ENCODE measurements at regions not wholly inside any gene's neighbourhood (a gene's known extent, or its start where the extent isn't known, plus 50 kb on each side); places are given as distances from the start of the nearest gene placed in this dataset.
"Not testable (repeated sequence)": the region's sequence is repeated elsewhere in the genome, so short reads cannot be mapped to it uniquely, and the experiment has no call there.

DNA sequence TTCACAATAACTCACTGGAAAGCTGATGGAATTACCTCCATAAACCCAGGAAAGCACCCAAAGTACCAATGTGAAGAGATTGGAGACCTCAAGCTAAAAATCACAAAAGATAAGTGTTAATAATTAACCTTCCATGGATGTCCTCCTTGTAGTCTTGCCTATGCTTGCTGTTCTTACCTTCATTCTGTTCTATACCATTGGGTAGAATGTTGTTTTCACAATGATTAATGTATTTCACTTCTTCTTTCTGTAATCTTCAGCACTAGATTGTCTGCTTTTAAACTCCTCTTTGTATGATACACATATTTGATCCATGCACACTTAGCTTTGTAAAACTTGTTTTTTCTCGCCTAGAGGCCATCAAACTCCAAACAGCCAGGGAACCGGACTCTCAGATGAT lies 570.3 kb downstream of the RAPGEF2 start:
- DNase-seq: no peak

DNA sequence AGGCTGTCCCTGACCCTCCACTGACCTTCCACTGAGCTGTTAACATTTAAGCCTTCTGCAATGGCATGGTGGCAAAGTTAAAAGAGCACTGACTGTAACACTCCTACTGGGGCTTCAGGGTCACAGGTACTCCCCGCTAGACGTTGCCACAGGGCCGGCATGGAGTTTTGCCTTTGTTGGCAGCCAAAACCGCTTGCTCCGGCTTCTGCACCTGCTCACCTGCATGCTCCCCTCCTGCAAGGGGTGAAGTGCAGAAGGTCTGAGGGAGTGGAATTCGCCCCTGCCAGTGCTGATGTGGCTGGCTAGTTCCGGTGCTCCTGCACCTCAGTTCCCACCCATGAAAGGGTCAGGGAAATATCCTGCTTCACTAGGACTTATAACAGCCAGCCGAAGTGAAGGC lies 571.4 kb downstream of the RAPGEF2 start:
- no peak for DNase-seq

DNA sequence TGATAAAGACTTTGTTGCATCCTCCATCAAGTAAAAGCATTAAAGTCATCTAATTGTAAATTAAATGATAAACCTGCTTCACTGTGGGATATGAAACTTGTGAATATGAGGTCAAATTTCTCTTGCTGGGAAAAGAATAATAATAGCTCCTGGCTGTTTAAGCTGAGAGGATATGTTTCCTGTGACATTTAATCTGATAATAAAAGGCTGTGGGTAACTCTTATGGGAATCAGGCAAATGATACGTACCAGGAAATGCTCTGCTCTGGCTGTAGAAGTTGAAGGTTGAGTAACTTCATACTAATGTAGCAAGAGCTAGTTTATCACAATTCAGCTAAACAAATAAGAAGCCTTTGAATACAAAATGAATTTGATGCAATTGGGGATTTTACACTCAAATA lies 574.6 kb downstream of the RAPGEF2 start:
- no peak for DNase-seq

DNA sequence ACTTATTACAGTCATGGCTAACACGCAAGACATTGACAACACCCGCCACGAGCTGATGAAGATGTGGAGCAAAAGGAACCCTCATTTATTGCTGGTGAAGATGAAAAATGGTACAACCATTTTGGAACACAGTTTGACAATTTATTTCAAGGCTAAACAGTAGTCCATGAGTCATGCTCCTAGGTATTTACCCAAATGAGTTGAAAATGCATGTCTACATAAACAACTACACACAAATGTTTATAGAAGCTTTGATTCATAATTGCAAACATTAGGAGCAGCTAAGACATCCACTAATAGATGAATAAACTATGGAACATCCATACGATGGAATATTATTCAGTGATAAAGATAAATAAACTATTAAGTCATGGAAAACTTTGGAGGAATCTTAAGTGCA lies 580.1 kb downstream of the RAPGEF2 start:
- DNase-seq: no peak

DNA sequence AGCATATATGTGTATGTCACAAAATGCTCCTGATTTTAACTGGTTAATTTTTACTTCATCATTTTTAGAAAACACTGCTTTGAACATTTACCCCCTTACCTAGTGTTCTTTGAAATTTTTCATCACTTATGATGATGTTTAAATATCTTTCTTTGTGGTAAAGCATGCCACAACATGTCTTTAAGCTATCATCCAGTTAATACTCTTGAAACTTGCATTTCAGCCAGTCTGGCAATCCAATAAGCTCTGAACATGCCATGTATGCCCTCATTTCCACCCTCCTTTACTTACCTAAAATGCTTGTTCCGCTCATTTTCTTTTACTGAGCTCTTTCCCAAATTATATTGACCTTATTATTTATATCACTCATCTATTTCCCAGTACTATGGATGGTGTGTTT lies 581.2 kb downstream of the RAPGEF2 start:
- no peak for DNase-seq

DNA sequence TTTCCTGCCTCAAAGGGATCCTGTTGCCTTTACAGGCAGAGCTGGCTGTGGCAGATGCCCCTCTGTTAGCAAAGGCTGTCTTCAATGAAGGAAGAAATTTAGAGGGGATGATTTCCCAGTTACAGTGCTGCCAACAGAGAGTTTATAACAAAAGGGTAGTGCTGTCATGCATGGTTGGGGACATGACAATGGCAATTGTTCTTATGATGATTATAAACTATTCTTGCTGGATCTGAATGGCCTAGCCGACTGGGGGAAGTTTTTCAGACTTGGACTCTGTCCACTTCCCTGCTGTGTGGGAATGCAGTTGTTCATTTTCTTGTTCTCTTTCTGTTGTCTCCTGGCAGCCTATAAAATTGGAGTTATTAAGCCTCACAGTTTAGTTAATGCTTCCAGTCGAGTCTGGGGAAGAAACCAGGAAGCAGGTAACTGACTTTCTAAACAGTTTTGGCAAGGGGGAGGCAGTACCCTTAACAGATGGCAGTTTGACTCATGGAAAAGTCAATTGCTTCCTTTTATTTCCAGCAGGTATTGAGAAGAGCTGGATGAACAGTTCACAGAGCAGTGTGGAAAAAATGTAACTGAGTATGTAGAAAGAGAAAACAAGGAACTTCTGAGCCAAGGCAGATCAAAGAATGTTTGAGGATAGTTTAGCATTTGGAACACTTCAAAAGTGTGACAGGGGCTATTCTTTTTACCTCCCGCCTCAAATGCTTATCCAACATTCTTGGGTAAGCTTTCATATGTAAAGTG lies 582.6 kb downstream of the RAPGEF2 start:
- DNase-seq: peak; percentile 43

DNA sequence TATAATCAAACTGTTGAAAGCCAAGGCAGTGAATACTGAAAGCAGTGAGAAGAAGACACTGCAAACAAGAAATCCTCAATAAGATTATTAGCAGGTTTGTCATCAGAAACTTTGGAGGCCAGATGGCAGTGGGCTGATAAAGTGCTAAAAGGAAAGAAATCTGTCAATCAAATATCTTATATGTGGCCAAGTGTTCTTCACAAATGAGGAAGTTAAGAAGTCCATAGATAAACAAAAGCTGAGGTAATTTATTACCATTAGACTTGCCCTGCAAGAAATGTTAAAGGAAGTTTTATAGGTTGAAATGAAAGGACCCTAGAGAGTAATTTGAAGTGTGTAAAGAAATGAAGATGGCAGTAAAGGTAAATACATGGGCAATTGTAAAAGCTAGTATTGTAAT lies 586.6 kb downstream of the RAPGEF2 start:
- DNase-seq: peak; percentile 84

DNA sequence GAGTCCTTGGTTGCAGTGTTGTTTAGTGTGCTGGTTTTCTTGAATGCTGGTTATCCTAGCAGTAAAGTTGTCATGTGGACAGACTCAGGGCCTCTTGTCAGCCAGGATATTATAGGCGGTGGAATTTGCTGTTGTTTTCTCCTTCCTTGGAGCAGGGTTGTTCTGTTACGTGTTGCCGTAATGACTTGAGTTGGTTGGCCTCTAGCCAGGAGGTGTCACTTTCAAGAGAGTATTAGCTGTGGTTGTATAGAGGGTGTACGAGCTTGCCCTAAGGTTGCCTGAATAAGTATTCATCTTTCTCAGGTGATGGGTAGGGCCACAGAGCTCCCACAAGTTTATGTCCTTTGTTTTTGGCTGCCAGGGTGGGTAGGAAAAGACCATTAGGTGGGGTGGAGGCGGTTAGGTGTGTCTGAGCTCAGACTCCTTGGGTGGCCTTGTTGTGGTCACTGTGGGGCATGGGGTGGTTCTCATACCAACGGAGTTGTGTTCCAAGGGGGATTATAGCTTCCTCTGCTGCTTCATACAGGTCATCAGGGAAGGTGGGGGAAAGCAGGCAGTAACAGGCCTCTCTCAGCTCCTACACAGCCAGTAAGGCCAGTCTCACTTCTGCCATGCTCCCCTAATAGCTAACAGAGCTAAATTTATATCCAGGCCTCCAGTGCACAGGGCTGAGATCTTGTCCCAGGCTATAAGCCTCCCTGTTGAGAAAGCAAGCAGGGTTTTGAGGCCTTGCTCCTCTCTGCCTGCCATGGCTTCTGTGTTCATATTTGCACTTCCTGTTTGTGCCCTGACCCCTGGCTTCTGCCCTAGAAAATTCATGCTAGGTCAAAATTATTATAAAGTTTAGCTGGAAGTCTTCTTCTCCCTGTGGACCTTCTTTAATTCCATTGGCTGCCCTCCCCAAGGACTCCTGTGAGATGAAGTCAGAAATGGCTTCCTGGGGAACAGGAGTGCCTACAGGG lies 594.7 kb downstream of the RAPGEF2 start:
- peak; percentile 41 for DNase-seq

DNA sequence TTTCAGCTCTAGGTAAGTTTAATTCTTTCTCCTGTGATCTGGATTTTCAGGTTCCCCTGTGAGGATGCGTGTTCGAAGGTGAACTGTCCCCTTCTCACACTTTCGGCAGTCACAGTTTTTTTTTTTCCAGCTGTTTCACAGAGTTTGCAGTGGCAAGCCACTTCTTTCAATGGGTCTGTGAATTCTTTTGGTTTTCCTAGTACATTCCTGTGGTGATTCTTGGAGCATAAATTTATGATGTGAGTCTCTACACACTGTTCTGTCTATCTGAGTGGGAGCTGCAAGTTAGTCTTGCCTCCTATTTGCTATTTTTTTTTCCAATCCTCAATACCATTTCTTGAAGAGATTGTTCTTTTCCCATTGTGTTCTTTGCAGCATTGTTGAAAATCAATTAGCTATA lies 595.5 kb downstream of the RAPGEF2 start:
- DNase-seq: no peak

DNA sequence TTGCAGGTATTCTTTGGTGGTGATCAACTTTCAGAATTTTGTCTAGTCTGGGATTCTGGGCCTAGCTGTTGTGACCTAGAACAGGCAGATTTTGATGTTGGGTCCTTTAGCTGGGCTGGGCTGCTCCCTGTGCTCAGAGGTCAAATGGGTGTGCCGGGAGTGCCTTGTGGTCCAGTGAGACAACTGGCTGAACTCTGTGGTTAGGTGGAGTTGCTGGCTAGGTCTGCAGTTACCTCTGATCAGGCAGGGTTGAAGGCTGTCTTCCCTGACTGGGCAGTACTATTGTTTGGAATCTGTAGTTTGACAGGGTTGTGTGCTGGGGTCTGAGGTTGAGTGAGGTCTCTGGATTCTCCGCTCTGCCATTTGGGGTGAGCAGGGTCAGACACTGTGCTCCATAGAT lies 599.3 kb downstream of the RAPGEF2 start:
- no peak for DNase-seq

DNA sequence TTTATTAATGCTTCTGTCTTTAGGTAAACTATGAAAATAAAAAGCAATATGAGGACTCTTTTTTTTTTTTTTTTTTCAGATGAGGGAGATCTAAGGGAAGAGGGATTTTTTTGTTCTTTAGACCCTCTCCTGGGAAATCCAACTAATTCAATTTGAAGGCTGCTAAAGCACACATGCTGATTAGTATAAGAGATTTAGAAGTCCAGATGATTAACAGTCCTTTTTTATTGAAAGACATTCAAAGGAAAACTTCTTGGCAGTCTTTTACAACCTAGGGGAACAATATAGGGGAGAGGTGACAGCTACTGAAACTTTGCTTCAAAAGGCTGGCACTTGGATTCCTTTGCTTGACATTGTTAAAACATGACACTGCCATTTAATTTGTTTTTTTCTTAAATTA lies 602.5 kb downstream of the RAPGEF2 start:
- no peak for DNase-seq

DNA sequence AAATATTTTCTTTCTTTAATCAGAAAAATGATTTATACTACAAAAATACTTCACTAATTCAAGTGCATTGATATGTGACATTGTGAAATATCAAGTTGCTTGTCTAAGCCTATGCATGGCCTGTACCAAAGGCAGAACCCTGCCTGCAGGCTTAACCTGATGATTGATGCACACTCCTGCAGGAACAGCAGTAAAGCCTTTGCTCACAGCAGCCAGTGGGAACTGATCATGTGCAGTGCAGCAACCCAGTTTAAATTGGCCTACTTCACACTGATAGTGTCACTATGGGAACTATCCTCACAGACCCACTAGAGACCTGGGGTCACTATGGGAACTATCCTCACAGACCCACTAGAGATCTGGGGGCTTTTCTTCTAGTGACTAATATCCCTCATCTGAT lies 603.8 kb downstream of the RAPGEF2 start:
- DNase-seq: no peak

DNA sequence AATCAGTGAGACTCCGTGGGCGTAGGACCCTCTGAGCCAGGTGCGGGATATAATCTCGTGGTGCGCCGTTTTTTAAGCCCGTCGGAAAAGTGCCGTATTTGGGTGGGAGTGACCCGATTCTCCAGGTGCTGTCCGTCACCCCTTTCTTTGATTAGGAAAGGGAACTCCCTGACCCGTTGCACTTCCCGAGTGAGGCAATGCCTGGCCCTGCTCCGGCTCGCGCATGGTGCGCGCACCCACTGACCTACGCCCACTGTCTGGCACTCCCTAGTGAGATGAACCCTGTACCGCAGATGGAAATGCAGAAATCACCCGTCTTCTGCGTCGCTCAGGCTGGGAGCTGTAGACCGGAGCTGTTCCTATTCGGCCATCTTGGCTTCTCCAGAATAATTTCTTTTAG lies 612.3 kb downstream of the RAPGEF2 start:
- DNase-seq: not testable (repeated sequence)

DNA sequence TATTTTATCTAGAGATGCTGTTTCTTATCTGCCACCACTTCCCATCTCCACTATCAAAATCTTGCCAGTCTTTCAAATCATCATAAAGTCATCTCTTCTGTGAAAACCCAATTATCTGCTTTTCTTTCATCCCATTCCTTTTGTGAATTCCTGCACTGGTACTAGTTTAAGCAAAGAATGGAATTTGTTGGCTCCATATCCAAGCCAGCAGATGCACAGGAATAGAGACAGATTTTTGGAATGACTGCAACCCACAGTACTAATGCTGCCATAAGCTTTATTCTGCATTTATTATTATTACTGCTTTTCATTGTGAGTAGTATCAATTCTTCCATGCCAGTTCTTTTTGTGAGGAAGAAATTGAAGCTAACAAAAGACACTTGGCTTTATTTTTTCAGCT lies 616.7 kb downstream of the RAPGEF2 start:
- no peak for DNase-seq

DNA sequence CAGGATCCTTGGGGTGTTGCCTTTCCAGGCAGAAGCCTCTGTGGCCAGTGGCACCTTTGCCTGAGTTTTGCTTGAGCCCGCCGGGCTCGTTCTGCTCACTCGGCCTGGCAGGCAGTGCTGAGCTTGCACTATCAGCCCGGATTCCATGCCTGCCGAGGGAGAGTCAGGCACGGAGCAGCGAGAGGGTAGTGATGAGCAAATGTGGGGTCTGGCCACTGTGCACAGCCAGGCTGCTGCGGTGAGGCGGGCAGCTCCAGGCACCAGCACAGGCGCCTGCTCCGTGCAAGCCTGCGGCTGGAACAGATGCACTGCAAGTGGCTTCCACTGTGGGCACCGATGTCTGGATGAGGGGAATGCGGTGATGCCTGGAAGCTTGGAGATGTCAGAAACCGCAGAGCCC lies 619.2 kb downstream of the RAPGEF2 start:
- DNase-seq: no peak

DNA sequence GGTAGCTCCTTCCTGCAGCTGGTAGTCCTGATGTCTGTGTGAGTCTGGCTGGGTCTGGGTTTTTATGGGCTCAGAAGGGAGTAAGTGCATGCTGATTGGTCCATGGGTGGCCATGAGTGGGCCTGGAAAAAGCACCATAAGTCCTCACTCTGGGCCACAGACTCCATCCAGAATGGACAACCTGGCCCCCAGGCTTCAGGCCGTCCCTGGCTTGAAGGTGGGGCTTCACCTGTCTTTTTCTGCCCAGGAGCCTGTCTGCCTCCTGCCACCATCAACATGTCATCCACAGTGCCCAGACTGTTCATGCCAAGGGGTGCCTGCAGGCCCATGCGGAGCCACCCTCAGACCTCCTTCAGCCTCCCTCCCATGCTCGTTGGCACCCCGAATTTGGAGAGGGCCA lies 620.0 kb downstream of the RAPGEF2 start:
- no peak for DNase-seq

DNA sequence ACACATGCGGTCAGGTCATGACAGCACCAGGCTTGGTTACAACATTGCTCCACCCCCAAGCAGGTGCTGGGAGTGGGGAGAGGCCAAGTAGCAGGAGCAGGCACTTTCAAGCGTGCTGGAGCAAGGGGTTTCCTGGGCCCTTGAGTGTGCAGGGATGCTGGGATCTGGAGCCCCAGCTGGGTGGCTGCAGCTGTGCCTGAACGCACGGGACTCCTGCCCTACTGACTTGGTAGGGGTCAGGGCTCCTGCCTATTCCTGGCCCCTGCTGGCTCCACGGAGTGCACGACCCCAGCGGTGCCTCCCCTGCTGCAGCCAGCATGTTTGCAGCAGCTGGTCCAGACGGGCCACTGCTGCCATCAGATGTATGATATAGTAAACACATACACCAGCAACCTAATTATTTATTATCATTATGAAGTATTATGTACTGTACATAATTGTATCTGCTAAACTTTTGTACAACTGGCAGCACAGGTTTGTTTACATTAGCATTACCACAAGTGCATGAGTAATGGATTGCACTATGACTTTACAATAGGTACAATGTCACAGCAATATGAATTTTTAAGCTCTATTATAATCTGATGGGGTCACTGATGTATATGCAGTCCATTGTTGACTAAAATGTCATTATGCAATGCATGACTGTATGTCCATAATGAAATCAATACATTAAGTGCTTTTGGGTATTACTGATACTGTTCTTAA lies 620.6 kb downstream of the RAPGEF2 start:
- no peak for DNase-seq

DNA sequence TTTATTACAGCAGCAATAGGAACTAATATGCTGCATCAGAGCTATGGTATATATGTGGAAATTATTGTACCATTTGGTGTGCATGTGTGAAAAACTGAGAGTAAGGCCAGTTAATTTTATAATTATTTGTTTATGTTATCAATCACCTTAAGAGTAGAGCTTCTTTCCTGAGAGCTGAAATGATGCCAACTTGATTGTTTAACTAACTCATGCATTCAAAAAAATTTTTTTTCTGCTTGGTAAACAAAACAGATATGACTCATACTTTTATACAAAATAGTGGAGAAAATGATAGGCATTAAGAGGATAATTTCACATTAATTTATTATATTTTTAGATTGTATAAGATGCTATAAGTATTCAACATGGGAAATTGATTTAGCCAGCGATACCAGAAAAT lies 622.7 kb downstream of the RAPGEF2 start:
- DNase-seq: no peak

DNA sequence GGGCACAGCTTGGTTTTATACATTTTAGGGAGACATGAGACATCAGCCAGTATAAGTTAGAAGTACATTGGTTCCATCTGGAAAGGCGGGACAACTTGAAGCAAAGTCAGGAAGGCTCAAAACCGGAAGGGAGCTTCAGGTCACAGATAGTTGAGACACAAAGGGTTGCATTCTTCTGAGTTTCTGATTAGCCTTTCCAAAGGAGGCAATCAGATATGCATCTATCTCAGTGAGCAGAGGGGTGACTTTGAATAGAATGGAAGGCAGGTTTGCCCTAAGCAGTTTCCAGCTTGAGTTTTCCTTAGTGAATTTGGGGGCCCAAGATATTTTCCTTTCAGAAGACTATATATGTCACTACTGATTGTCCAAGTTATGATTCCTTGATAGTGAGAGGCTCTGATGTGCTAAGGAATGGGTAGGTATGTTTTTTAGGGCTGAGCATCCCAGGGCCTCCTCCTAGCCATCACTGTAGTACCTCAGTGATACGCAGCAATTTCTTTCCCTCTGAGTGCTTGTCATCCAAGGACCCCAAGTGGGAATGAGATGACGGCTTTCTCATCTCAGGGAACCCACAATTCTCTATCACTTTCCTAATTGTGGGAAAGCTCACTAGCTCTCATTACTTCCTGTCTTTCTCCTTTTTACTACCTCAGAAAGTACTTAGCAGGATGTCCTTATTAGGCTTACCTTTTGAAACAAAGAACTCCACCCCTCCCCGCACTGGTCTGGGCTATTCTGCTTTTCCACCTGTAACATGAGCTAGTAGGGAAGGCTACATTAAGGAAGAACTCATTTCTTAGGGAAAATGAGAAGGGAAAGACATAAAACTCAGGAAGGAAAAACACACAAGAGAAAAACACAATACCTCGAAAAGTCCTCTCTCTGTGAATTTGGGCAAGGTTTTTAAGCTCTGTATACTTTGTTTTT lies 632.7 kb downstream of the RAPGEF2 start:
- no peak for DNase-seq

DNA sequence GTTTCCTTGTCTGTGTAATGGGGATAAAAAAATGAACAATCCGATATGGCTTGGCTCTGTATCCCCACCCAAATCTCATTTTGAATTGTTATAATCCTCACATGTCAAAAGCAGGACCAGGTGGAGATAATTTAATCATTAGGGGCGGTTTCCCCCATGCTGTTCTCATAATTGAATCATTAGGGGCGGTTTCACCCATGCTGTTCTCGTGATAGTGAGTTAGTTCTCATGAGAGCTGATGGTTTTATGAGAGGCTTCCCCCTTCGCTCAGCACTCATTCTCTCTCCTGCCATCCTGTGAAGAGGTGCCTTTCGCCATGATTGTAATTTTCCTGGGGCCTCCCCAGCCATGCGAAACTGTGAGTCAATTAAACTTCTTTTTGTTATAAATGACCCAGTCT lies 633.5 kb downstream of the RAPGEF2 start:
- no peak for DNase-seq

DNA sequence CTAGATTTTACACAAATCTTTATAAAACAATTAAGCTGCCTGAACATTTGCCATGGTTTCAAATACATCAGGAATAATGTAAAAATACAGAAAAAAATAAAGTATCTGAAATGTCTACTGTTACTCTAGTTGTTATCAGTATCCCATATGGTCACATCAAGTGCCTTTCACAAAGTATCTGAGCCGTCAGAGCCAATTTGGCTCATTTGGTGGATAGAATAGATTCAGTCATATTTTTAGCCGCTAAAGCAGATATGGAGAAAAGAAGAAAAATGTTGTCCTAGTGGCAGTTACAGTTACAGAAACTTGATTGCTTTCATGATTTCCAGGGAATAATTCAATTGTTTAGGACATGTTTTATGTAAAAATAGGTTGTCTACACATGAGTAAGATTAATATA lies 641.1 kb downstream of the RAPGEF2 start:
- no peak for DNase-seq

DNA sequence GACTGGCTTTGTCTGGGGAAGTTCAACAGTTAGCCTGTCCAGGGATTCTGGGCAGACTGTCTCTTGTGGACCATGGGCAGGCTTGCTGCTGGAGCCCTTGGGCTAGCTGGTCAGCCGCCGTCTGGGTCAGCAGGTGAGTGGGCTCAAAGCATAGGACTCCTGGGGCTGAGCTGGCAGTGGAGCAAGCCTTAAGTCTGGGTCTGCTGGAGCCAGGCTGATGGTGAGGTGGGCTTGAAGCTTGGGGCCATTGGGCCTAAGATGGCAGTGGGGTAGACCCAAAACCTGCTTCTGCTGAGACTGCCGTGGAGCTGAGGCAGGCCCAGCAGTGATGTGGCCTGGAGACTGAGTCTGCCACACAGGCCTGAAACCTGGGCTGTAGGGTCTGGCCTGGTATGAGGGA lies 645.1 kb downstream of the RAPGEF2 start:
- no peak for DNase-seq

All from OCI-M1 (cell line).